ENCODE measurements at regions not wholly inside any gene's neighbourhood (a gene's known extent, or its start where the extent isn't known, plus 50 kb on each side); places are given as distances from the start of the nearest gene placed in this dataset.

- intact Hi-C loops (cut with DNase I) = no loop called here
- no peak for ATAC-seq
- DNase-seq = no peak
These were observed 106.3 kb upstream of the CARD18 start for GRCh38 chr11:105245781-105246315.

- intact Hi-C loops (cut with DNase I) = no loop called here
- DNase-seq (no peak), ATAC-seq (peak; percentile 51 to 61)
These were observed 104.7 kb upstream of the CARD18 start for GRCh38 chr11:105244160-105244825.

- no peak for ATAC-seq
- DNase-seq = no peak
- intact Hi-C loops (cut with DNase I) = no loop called here
These were observed 101.6 kb upstream of the CARD18 start for GRCh38 chr11:105241136-105241535.

GRCh38 chr11:105236664-105237063 lies 97.1 kb upstream of the CARD18 start:
- ATAC-seq (no peak), DNase-seq (no peak)
- intact Hi-C loops (cut with DNase I) = no loop called here

- intact Hi-C loops (cut with DNase I) = no loop called here
- DNase-seq (no peak), ATAC-seq (no peak)
These were observed 93.7 kb upstream of the CARD18 start for GRCh38 chr11:105233285-105233684.

- no peak for DNase-seq
- ATAC-seq = no peak
- intact Hi-C loops (cut with DNase I) = no loop called here
These were observed 92.5 kb upstream of the CARD18 start for GRCh38 chr11:105232021-105232420.

- ATAC-seq (no peak), DNase-seq (no peak)
- intact Hi-C loops (cut with DNase I) = no loop called here
These were observed 91.0 kb upstream of the CARD18 start for GRCh38 chr11:105230586-105230985.

- DNase-seq = no peak
- intact Hi-C loops (cut with DNase I) = no loop called here
- ATAC-seq = no peak
These were observed 90.2 kb upstream of the CARD18 start for GRCh38 chr11:105229761-105230160.

GRCh38 chr11:105229257-105229656 lies 89.7 kb upstream of the CARD18 start:
- intact Hi-C loops (cut with DNase I) = no loop called here
- DNase-seq (no peak), ATAC-seq (peak in 1 of 2 donors; percentile 80)

- intact Hi-C loops (cut with DNase I) = no loop called here
- ATAC-seq (no peak), DNase-seq (no peak)
These were observed 87.8 kb upstream of the CARD18 start for GRCh38 chr11:105227363-105227762.

- DNase-seq (no peak), ATAC-seq (no peak)
- intact Hi-C loops (cut with DNase I) = no loop called here
These were observed 87.2 kb upstream of the CARD18 start for GRCh38 chr11:105226766-105227165.

GRCh38 chr11:105226091-105226490 lies 86.5 kb upstream of the CARD18 start:
- no peak for DNase-seq
- ATAC-seq = no peak
- intact Hi-C loops (cut with DNase I) = no loop called here

- intact Hi-C loops (cut with DNase I) = no loop called here
- ATAC-seq = no peak
- no peak for DNase-seq
These were observed 85.1 kb upstream of the CARD18 start for GRCh38 chr11:105224482-105225253.

GRCh38 chr11:105220121-105220520 lies 80.6 kb upstream of the CARD18 start:
- intact Hi-C loops (cut with DNase I) = no loop called here
- DNase-seq (no peak), ATAC-seq (peak in 1 of 2 donors; percentile 44)

- ATAC-seq (no peak), DNase-seq (no peak)
- intact Hi-C loops (cut with DNase I) = no loop called here
These were observed 80.1 kb upstream of the CARD18 start for GRCh38 chr11:105219670-105220069.

- intact Hi-C loops (cut with DNase I) = no loop called here
- DNase-seq (no peak), ATAC-seq (no peak)
These were observed 79.7 kb upstream of the CARD18 start for GRCh38 chr11:105219269-105219668.

- DNase-seq = no peak
- ATAC-seq = no peak
- intact Hi-C loops (cut with DNase I) = no loop called here
These were observed 76.0 kb upstream of the CARD18 start for GRCh38 chr11:105215528-105215927.

GRCh38 chr11:105211806-105212554 lies 72.4 kb upstream of the CARD18 start:
- intact Hi-C loops (cut with DNase I) = no loop called here
- no peak for DNase-seq

GRCh38 chr11:105208019-105208418 lies 68.5 kb upstream of the CARD18 start:
- intact Hi-C loops (cut with DNase I) = no loop called here
- ATAC-seq (no peak), DNase-seq (no peak)

More at GRCh38 chr11:105211806-105212554, 72.4 kb upstream of the CARD18 start:
- ATAC-seq = no peak

GRCh38 chr11:105206633-105207032 lies 67.1 kb upstream of the CARD18 start:
- ATAC-seq = no peak
- DNase-seq = no peak
- intact Hi-C loops (cut with DNase I) = no loop called here
